ENCODE measurements at regions not wholly inside any gene's neighbourhood (a gene's known extent, or its start where the extent isn't known, plus 50 kb on each side); places are given as distances from the start of the nearest gene placed in this dataset.

GRCh38 chr5:42015681-42016080 lies 90.6 kb downstream of the FBXO4 start:
- TF ChIP-seq CTCF (optimal IDR thresholded peaks at IDR 0.05 in 1 of 3, IDR thresholded peaks at IDR 0.05 in 1 of 3, conservative IDR thresholded peaks at IDR 0.05 in 1 of 3; ENCODE audit: extremely low read depth in 1 of 3, insufficient read depth in 2 of 3, low read length in 3 of 3) (no peak), EZH2 (IDR thresholded peaks at IDR 0.05; ENCODE audit: low read length) (no peak)
